ENCODE measurements at regions not wholly inside any gene's neighbourhood (a gene's known extent, or its start where the extent isn't known, plus 50 kb on each side); places are given as distances from the start of the nearest gene placed in this dataset.

- no peaks in the 10 kb centered on the region for H3K79me2 ChIP-seq (ENCODE audit: insufficient read depth, low read length)
- no peak overlapping the region for H2BK120ac ChIP-seq (ENCODE audit: low read depth, low read length, poor library complexity, severe bottlenecking)
- H3K18ac ChIP-seq (ENCODE audit: insufficient read length, low read depth, low read length), result no peak overlapping the region
- no peak overlapping the region for H2AFZ ChIP-seq (ENCODE audit: low read length)
- no peak overlapping the region for H3K4ac ChIP-seq (ENCODE audit: low read depth, low read length)
- H3K27me3 ChIP-seq (ENCODE audit: insufficient read depth, low read length), result no peaks in the 10 kb centered on the region
- Mint-ChIP-seq H3K27ac (no peak overlapping the region), H3K4me3 (no peak overlapping the region), H3K36me3 (ENCODE audit: insufficient read depth in 1 of 3, low read depth in 3 of 3) (peaks cover 0 to 6% (median 0%) of the 10 kb centered on the region in 3 experiments; a peak in 2 of 7 replicates), H3K9me3 (no peaks in the 10 kb centered on the region; a peak in 2 of 5 replicates), H3K27me3 (ENCODE audit: low read depth) (no peaks in the 10 kb centered on the region), H3K4me1 (peaks cover 12 to 17% of the 10 kb centered on the region in 2 experiments; a peak in 3 of 4 replicates)
- no peak for TF ChIP-seq CTCF (conservative IDR thresholded peaks at IDR 0.05)
- H3T11ph ChIP-seq (ENCODE audit: low read length), result no peak overlapping the region
- H2BK12ac ChIP-seq (ENCODE audit: insufficient read length, low read depth, low read length), result no peak overlapping the region
- H3K23me2 ChIP-seq (ENCODE audit: insufficient read length, low read depth, low read length, poor library complexity, severe bottlenecking), result no peaks in the 10 kb centered on the region
- H3K56ac ChIP-seq (ENCODE audit: insufficient read length, low read depth, low read length), result no peak overlapping the region
- no peak overlapping the region for H2BK20ac ChIP-seq (ENCODE audit: low read depth, low read length, poor library complexity, severe bottlenecking)
- H4K91ac ChIP-seq (ENCODE audit: insufficient read length, low read depth, low read length), result no peak overlapping the region
- no CpG with 5 or more reads among the region's 4 CpGs for WGBS (ENCODE audit: extremely low coverage, insufficient read length, low lambda C conversion rate)
- no peaks in the 10 kb centered on the region for H3K79me1 ChIP-seq (ENCODE audit: insufficient read depth, low read depth, low read length, poor library complexity, severe bottlenecking)
- no peaks in the 10 kb centered on the region for H4K20me1 ChIP-seq (ENCODE audit: control insufficient read depth, insufficient read depth, insufficient read length)
- no peak overlapping the region for H3K23ac ChIP-seq (ENCODE audit: insufficient read length, low read depth, low read length)
- H3K9ac ChIP-seq (ENCODE audit: extremely low read depth, insufficient read length, low read length), result no peak overlapping the region
- H3K27ac ChIP-seq (ENCODE audit: insufficient read length, low read depth, low read length), result no peak overlapping the region
- no peaks in the 10 kb centered on the region for H3K9me3 ChIP-seq (ENCODE audit: control insufficient read depth, low read depth, low read length)
- no peak overlapping the region for H4K8ac ChIP-seq (replicated peaks; ENCODE audit: insufficient read length, low read depth, low read length)
- no peak overlapping the region for H3K4me2 ChIP-seq (ENCODE audit: insufficient read depth, insufficient read length, low read length)
- H2AK5ac ChIP-seq (ENCODE audit: insufficient read length, low read length), result no peak overlapping the region
- no peak overlapping the region for H4K5ac ChIP-seq (ENCODE audit: insufficient read length, low read depth, low read length)
- DNase-seq, result no peak
- H2BK5ac ChIP-seq (ENCODE audit: insufficient read length, low read length), result no peak overlapping the region
- no peak overlapping the region for H3K14ac ChIP-seq (ENCODE audit: insufficient read depth, low read length)
- H2BK15ac ChIP-seq (ENCODE audit: low read depth, low read length), result no peak overlapping the region
- H3K4me1 ChIP-seq (ENCODE audit: insufficient read depth, low read length), result no peaks in the 10 kb centered on the region
Observed at GRCh38 chr4:154044108-154044531, 255.2 kb upstream of the SFRP2 start.

Measured in H9 (cell line).